PC-9 (cell line): ENCODE measurements at regions not wholly inside any gene's neighbourhood (a gene's known extent, or its start where the extent isn't known, plus 50 kb on each side); places are given as distances from the start of the nearest gene placed in this dataset.

ENCODE experiments used
- EZH2 ChIP-seq: fragments of 200-600 bp; sonication (generic); IDR thresholded peaks from 2 replicates; pipeline ENCODE4 v1.8.0; 2017; ENCODE audit warnings: antibody characterized with exemption, low read depth
- TF ChIP-seq, protein P1 (sequence below): fragments of 200-600 bp; sonication (generic); conservative IDR thresholded peaks from 2 replicates; pipeline ENCODE4 v1.6.1; 2017; ENCODE audit warnings: mixed run types, antibody characterized with exemption, mild to moderate bottlenecking, moderate library complexity

DNA sequence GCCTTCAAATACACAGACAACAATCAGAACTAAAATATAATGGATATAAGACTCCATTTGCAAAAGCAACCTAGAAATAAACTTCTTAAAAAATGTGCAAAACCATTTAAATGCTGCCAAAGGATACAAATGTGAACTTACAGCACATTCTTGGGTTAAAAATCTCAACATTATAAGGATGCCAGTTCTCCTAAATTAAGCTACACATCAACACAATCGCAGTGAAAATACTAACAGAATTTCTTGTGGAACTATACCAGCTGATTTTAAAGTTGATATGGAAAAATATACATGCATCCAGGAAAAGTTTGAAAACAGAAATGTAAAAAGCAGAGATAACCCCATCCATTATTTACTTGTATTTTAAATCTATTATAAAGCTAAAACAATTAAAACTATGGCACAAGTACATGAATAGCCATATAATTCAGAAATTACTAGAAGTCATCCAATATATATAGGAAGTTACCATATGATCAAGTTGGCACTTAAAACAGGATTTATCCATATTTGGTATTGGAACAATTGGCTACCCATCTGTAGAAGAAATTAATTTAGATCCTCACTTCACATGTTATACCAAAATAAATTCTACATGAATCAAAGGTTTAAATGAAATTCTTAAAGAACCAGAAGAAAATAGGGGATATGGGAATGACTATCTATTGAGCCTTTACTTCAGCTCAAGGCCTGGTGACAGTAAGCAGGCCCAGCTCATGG, 151.7 kb upstream of the GLI2 start:
- TF ChIP-seq, protein P1, sequence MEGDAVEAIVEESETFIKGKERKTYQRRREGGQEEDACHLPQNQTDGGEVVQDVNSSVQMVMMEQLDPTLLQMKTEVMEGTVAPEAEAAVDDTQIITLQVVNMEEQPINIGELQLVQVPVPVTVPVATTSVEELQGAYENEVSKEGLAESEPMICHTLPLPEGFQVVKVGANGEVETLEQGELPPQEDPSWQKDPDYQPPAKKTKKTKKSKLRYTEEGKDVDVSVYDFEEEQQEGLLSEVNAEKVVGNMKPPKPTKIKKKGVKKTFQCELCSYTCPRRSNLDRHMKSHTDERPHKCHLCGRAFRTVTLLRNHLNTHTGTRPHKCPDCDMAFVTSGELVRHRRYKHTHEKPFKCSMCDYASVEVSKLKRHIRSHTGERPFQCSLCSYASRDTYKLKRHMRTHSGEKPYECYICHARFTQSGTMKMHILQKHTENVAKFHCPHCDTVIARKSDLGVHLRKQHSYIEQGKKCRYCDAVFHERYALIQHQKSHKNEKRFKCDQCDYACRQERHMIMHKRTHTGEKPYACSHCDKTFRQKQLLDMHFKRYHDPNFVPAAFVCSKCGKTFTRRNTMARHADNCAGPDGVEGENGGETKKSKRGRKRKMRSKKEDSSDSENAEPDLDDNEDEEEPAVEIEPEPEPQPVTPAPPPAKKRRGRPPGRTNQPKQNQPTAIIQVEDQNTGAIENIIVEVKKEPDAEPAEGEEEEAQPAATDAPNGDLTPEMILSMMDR = no peak
- no peak for TF ChIP-seq EZH2
